Smooth muscle cell (in vitro differentiated cells): ENCODE measurements at regions not wholly inside any gene's neighbourhood (a gene's known extent, or its start where the extent isn't known, plus 50 kb on each side); places are given as distances from the start of the nearest gene placed in this dataset.

Source experiments
- DNase-seq: peaks from one replicate; lab custom pipeline; 2025; ENCODE audit not compliant: unreplicated experiment; lab: John Stamatoyannopoulos, UW
- H2AFZ ChIP-seq: fragments of 200-600 bp; sonication (generic); 2 replicates; pipeline ENCODE4 v1.6.0; 2016; ENCODE audit warnings: antibody characterized with exemption, low read depth, mild to moderate bottlenecking
- H3F3A ChIP-seq: fragments of 200-600 bp; sonication (generic); 2 replicates; pipeline ENCODE4 v1.6.0; 2017; ENCODE audit warnings: antibody characterized with exemption, low read depth
- H3K27ac ChIP-seq: fragments of 200-600 bp; sonication (generic); 2 replicates; pipeline ENCODE4 v1.5.1; 2016; ENCODE audit warnings: low read depth, mild to moderate bottlenecking
- H3K27me3 ChIP-seq: fragments of 200-600 bp; sonication (generic); 2 replicates; pipeline ENCODE4 v1.6.1; 2016; ENCODE audit warnings: low read depth, mild to moderate bottlenecking
- H3K36me3 ChIP-seq: fragments of 200-600 bp; sonication (generic); 2 replicates; pipeline ENCODE4 v1.5.1; 2016; ENCODE audit warnings: low read depth
- H3K4me1 ChIP-seq: fragments of 200-600 bp; sonication (generic); 2 replicates; pipeline ENCODE4 v1.5.1; 2016; ENCODE audit warnings: low read depth
- H3K4me2 ChIP-seq: fragments of 200-600 bp; sonication (generic); 2 replicates; pipeline ENCODE4 v1.6.0; 2016; ENCODE audit warnings: mild to moderate bottlenecking
- H3K4me3 ChIP-seq: fragments of 200-600 bp; sonication (generic); 2 replicates; pipeline ENCODE4 v1.5.1; 2016; ENCODE audit warnings: mild to moderate bottlenecking
- H3K79me2 ChIP-seq: fragments of 200-600 bp; sonication (generic); 2 replicates; pipeline ENCODE4 v1.6.0; 2016; ENCODE audit warnings: low read depth, mild to moderate bottlenecking
- H3K9ac ChIP-seq: fragments of 200-600 bp; sonication (generic); 2 replicates; pipeline ENCODE4 v1.6.0; 2016; ENCODE audit warnings: low read depth
- H3K9me3 ChIP-seq: fragments of 200-600 bp; sonication (generic); replicated peaks from 2 replicates; pipeline ENCODE4 v1.5.1; 2016; ENCODE audit warnings: low read depth
- H4K20me1 ChIP-seq: fragments of 200-600 bp; sonication (generic); 2 replicates; pipeline ENCODE4 v1.6.0; 2016; ENCODE audit warnings: low read depth
- WGBS: methylation state at CpG from one replicate; pipeline ENCODE4 v1.1.7; 2016; ENCODE audit warnings: low lambda C conversion rate; 5-methylcytosine and 5-hydroxymethylcytosine counted together
- TF ChIP-seq, protein P1 (sequence below): fragments of 200-600 bp; sonication (generic); IDR thresholded peaks from 2 replicates; pipeline ENCODE4 v1.5.1; 2017; ENCODE audit warnings: borderline replicate concordance, mild to moderate bottlenecking, antibody characterized with exemption; ENCODE audit not compliant: insufficient read depth, poor library complexity, severe bottlenecking

DNA sequence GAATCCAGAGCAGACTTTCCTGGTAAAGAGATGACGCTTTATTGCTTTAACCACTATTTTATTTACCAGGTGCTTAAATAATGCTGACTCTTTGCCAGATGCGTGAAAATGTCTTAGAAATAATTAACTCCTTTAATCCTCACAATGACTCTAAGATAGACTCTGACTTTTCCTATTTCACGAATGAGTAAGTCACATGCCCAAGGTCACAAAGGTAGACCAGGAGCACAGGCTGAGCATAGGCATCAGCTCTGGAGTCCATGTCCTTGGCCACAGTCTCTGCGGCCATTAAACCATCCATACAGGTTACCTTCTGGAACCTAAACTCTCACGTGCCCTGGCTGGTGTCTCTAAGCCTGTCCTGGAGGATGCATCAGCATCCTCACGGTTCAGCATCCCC lies 87.3 kb downstream of the ERCC5 start:
- WGBS: 90% methylated on average over 6 of the region's 6 CpGs
- TF ChIP-seq, protein P1, sequence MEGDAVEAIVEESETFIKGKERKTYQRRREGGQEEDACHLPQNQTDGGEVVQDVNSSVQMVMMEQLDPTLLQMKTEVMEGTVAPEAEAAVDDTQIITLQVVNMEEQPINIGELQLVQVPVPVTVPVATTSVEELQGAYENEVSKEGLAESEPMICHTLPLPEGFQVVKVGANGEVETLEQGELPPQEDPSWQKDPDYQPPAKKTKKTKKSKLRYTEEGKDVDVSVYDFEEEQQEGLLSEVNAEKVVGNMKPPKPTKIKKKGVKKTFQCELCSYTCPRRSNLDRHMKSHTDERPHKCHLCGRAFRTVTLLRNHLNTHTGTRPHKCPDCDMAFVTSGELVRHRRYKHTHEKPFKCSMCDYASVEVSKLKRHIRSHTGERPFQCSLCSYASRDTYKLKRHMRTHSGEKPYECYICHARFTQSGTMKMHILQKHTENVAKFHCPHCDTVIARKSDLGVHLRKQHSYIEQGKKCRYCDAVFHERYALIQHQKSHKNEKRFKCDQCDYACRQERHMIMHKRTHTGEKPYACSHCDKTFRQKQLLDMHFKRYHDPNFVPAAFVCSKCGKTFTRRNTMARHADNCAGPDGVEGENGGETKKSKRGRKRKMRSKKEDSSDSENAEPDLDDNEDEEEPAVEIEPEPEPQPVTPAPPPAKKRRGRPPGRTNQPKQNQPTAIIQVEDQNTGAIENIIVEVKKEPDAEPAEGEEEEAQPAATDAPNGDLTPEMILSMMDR: no peak

DNA sequence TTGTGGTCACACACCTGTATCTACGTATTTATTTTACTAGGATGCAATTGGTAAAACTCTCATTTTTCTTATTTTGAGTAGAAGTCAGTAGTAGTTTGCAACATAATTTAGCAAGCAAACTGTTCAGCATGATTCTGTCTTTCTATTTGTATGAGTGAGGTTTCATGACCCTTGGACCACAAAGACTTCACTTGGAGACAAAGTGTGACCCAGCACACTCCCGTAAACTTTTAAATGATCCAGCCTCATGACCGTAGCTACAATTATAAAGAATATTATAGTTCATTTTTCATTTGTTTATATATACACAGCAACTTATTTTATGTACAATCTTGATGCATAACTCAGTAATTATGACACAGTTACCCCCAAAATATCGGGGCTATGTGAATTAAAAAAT lies 86.5 kb downstream of the ERCC5 start:
- H3K27ac ChIP-seq: no peak overlapping the region
- H3F3A ChIP-seq: no peaks in the 10 kb centered on the region
- no peak overlapping the region for H3K4me3 ChIP-seq
- H4K20me1 ChIP-seq: no peaks in the 10 kb centered on the region
- no peak overlapping the region for H2AFZ ChIP-seq
- no peaks in the 10 kb centered on the region for H3K79me2 ChIP-seq
- H3K9me3 ChIP-seq: no peaks in the 10 kb centered on the region
- no peaks in the 10 kb centered on the region for H3K36me3 ChIP-seq
- DNase-seq: no peak
- peaks cover 13% of the 10 kb centered on the region for H3K4me1 ChIP-seq
- TF ChIP-seq, protein P1: no peak
- H3K4me2 ChIP-seq: no peak overlapping the region
- H3K9ac ChIP-seq: no peak overlapping the region
- peaks cover 15% of the 10 kb centered on the region for H3K27me3 ChIP-seq
- 82% methylated on average over 4 of the region's 4 CpGs for WGBS

More for the DNA sequence above, 87.3 kb downstream of the ERCC5 start:
- H3K79me2 ChIP-seq: no peaks in the 10 kb centered on the region
- H3K4me1 ChIP-seq: peaks cover 13% of the 10 kb centered on the region
- no peak overlapping the region for H2AFZ ChIP-seq
- H3K27me3 ChIP-seq: peaks cover 15% of the 10 kb centered on the region
- no peak overlapping the region for H3K27ac ChIP-seq
- H4K20me1 ChIP-seq: no peaks in the 10 kb centered on the region
- no peak overlapping the region for H3K4me3 ChIP-seq
- no peaks in the 10 kb centered on the region for H3K36me3 ChIP-seq
- no peak overlapping the region for H3K9ac ChIP-seq
- H3F3A ChIP-seq: no peaks in the 10 kb centered on the region
- DNase-seq: no peak
- no peak overlapping the region for H3K4me2 ChIP-seq
- no peaks in the 10 kb centered on the region for H3K9me3 ChIP-seq

GRCh38 chr13:102930566-102930965 lies 84.7 kb downstream of the ERCC5 start:
- no peak overlapping the region for H3K4me3 ChIP-seq
- H3K4me2 ChIP-seq: no peak overlapping the region
- WGBS: 66% methylated on average over 3 of the region's 3 CpGs
- peaks cover 9% of the 10 kb centered on the region for H3K27me3 ChIP-seq
- H3F3A ChIP-seq: no peaks in the 10 kb centered on the region
- no peaks in the 10 kb centered on the region for H3K79me2 ChIP-seq
- H3K4me1 ChIP-seq: peaks cover 7% of the 10 kb centered on the region
- H2AFZ ChIP-seq: no peak overlapping the region
- H3K36me3 ChIP-seq: no peaks in the 10 kb centered on the region
- no peak overlapping the region for H3K9ac ChIP-seq
- H3K9me3 ChIP-seq: no peaks in the 10 kb centered on the region
- no peak for DNase-seq
- TF ChIP-seq, protein P1: no peak
- H4K20me1 ChIP-seq: no peaks in the 10 kb centered on the region
- no peak overlapping the region for H3K27ac ChIP-seq

- peaks cover 7% of the 10 kb centered on the region for H3K27me3 ChIP-seq
- H3F3A ChIP-seq: no peaks in the 10 kb centered on the region
- no peaks in the 10 kb centered on the region for H3K9me3 ChIP-seq
- H4K20me1 ChIP-seq: no peaks in the 10 kb centered on the region
- peaks cover 3% of the 10 kb centered on the region for H3K4me1 ChIP-seq
- no peak overlapping the region for H3K27ac ChIP-seq
- H3K4me3 ChIP-seq: no peak overlapping the region
- H3K4me2 ChIP-seq: no peak overlapping the region
- 59% methylated on average over 9 of the region's 9 CpGs for WGBS
- no peaks in the 10 kb centered on the region for H3K79me2 ChIP-seq
- H3K36me3 ChIP-seq: no peaks in the 10 kb centered on the region
- no peak overlapping the region for H2AFZ ChIP-seq
- no peak for DNase-seq
- TF ChIP-seq, protein P1: no peak
- H3K9ac ChIP-seq: no peak overlapping the region
These were observed 83.3 kb downstream of the ERCC5 start for GRCh38 chr13:102928941-102929675.
